GM12878 (cell line): ENCODE measurements at regions not wholly inside any gene's neighbourhood (a gene's known extent, or its start where the extent isn't known, plus 50 kb on each side); places are given as distances from the start of the nearest gene placed in this dataset.

ENCODE experiments used
- ATAC-seq: fragments of 200-7000 bp; cut with Tn5 transposase; 3 replicates; pipeline ENCODE4 v1.9.1; 2020; ENCODE audit warnings: mild to moderate bottlenecking, moderate library complexity
- BruUV-seq: library from RNA; stranded (reverse); fragments of 400-500 nt; replicated peaks from 2 replicates; lab custom pipeline; 2021; lab: Mats Ljungman, UMichigan
- CTCF ChIA-PET: fragments of 300-600 bp; sonication (Branson Sonifier 250); formaldehyde crosslinking; extraction: SDS; loops from one replicate; lab custom pipeline; 2021; ENCODE audit warnings: inconsistent platforms; lab: Yijun Ruan, JAX
- POLR2A ChIA-PET: fragments of 350-600 bp; formaldehyde crosslinking; extraction: SDS; loops from one replicate; lab custom pipeline; 2021; ENCODE audit warnings: inconsistent platforms; lab: Charles Lee
- RAD21 ChIA-PET: fragments of 300-600 bp; sonication (Branson Sonifier 250); formaldehyde crosslinking; loops from one replicate; lab custom pipeline; 2023; ENCODE audit warnings: antibody characterized with exemption; ENCODE audit not compliant: unreplicated experiment; lab: Charles Lee
- SMC1A ChIA-PET: fragments of 300-600 bp; sonication (Branson Sonifier 250); formaldehyde crosslinking; loops from one replicate; lab custom pipeline; 2023; ENCODE audit not compliant: unreplicated experiment, uncharacterized antibody; lab: Charles Lee
- DNase-seq: peaks from one replicate; pipeline ENCODE4 v3.0.0-alpha.2; 2011; ENCODE audit warnings: low read depth, low spot score
- FAIRE-seq: peaks from 3 replicates; lab custom pipeline; 2011; peaks lifted over from hg19 to GRCh38; lab: Jason Lieb, UNC
- H2AFZ ChIP-seq: 2 replicates; pipeline ENCODE4 v1.6.0; 2011; ENCODE audit warnings: low read depth, low read length, control low read depth; ENCODE audit not compliant: control insufficient read depth
- H3K27ac ChIP-seq: 2 replicates; pipeline ENCODE4 v1.5.1; 2011; ENCODE audit warnings: control low read depth; ENCODE audit not compliant: control insufficient read depth, insufficient read depth
- H3K27me3 ChIP-seq, 2 experiments: replicated peaks in 1 of 2; 2 replicates each; pipeline versions ENCODE4 v1.6.0 to v1.6.1; 2011; ENCODE audit warnings: low read length in 1 of 2; ENCODE audit not compliant: control insufficient read depth in 2 of 2, insufficient read depth in 2 of 2
- H3K36me3 ChIP-seq, 2 experiments: 2 replicates each; pipeline ENCODE4 v1.5.1; 2011; ENCODE audit warnings: low read length in 1 of 2; ENCODE audit not compliant: control insufficient read depth in 2 of 2, insufficient read depth in 2 of 2
- H3K4me1 ChIP-seq: 2 replicates; pipeline ENCODE4 v1.6.1; 2011; ENCODE audit warnings: mild to moderate bottlenecking, low read length, moderate library complexity, mixed read lengths; ENCODE audit not compliant: control insufficient read depth, insufficient read depth
- H3K4me2 ChIP-seq: 2 replicates; pipeline ENCODE4 v1.6.0; 2011; ENCODE audit warnings: control low read depth; ENCODE audit not compliant: control insufficient read depth, insufficient read depth
- H3K4me3 ChIP-seq: fragments of 200-600 bp; sonication (generic); 2 replicates; pipeline ENCODE4 v1.5.1; 2016
- H3K79me2 ChIP-seq: 2 replicates; pipeline ENCODE4 v1.6.0; 2011; ENCODE audit warnings: low read length; ENCODE audit not compliant: control insufficient read depth, insufficient read depth
- H3K9ac ChIP-seq: 2 replicates; pipeline ENCODE4 v1.8.0; 2011; ENCODE audit warnings: low read length, control low read depth, mixed read lengths; ENCODE audit not compliant: control insufficient read depth, insufficient read depth
- H3K9me3 ChIP-seq: replicated peaks from 3 replicates; pipeline ENCODE4 v1.5.1; 2011; ENCODE audit warnings: mild to moderate bottlenecking, low read length; ENCODE audit not compliant: control insufficient read depth, insufficient read depth
- H4K20me1 ChIP-seq: 2 replicates; pipeline ENCODE4 v1.6.0; 2011; ENCODE audit not compliant: control insufficient read depth, insufficient read depth
- CBX3 ChIP-seq: fragments of 200-600 bp; sonication (generic); IDR thresholded peaks from 2 replicates; pipeline ENCODE4 v1.6.1; 2016; ENCODE audit warnings: low read depth, borderline replicate concordance
- CHD4 ChIP-seq: fragments of 200-600 bp; sonication (generic); IDR thresholded peaks from 2 replicates; pipeline ENCODE4 v1.6.1; 2016; ENCODE audit warnings: mild to moderate bottlenecking
- CREB1 ChIP-seq: IDR thresholded peaks from 2 replicates; pipeline ENCODE4 v1.6.1; 2012; ENCODE audit warnings: low read depth, mild to moderate bottlenecking, inconsistent platforms
- E4F1 ChIP-seq: fragments of 450-650 bp; IDR thresholded peaks from 2 replicates; pipeline ENCODE4 v1.6.1; 2018; ENCODE audit warnings: borderline replicate concordance, mild to moderate bottlenecking; ENCODE audit not compliant: partially characterized antibody
- EED ChIP-seq: sonication (generic); IDR thresholded peaks from 2 replicates; pipeline ENCODE4 v1.6.1; 2016; ENCODE audit warnings: antibody characterized with exemption, low read depth
- ESRRA ChIP-seq: IDR thresholded peaks from 2 replicates; pipeline ENCODE4 v1.6.1; 2012; ENCODE audit warnings: mild to moderate bottlenecking, low read length, improper control_type of control experiment
- ETV6 ChIP-seq, 2 experiments: fragments of 450-650 bp in 1 of 2; IDR thresholded peaks in 1 of 2; conservative IDR thresholded peaks in 1 of 2; 2 replicates each; pipeline ENCODE4 v1.6.1; 2014; ENCODE audit warnings: antibody characterized with exemption in 1 of 2, borderline replicate concordance in 1 of 2, low read depth in 1 of 2, mild to moderate bottlenecking in 1 of 2, moderate library complexity in 1 of 2
- HSF1 ChIP-seq: fragments of 150-350 bp; IDR thresholded peaks from 2 replicates; pipeline ENCODE4 v1.6.1; 2014; ENCODE audit warnings: mild to moderate bottlenecking, low read depth, low read length
- IKZF1 ChIP-seq: fragments of 450-650 bp; conservative IDR thresholded peaks from 2 replicates; pipeline ENCODE4 v1.6.1; 2017; ENCODE audit warnings: antibody characterized with exemption, mild to moderate bottlenecking
- IRF3 ChIP-seq: fragments of 450-650 bp; IDR thresholded peaks from 2 replicates; pipeline ENCODE4 v1.6.1; 2014; ENCODE audit warnings: mild to moderate bottlenecking
- KLF5 ChIP-seq: fragments of 450-650 bp; IDR thresholded peaks from 2 replicates; pipeline ENCODE4 v1.6.1; 2014; ENCODE audit warnings: mild to moderate bottlenecking; ENCODE audit not compliant: partially characterized antibody
- MEF2B ChIP-seq: fragments of 450-650 bp; IDR thresholded peaks from 2 replicates; pipeline ENCODE4 v1.6.1; 2018; ENCODE audit warnings: mild to moderate bottlenecking, moderate library complexity; ENCODE audit not compliant: partially characterized antibody, poor library complexity, severe bottlenecking
- MYB ChIP-seq: fragments of 150-350 bp; IDR thresholded peaks from 2 replicates; pipeline ENCODE4 v1.6.1; 2014; ENCODE audit warnings: mild to moderate bottlenecking, low read depth, low read length, borderline replicate concordance
- RAD21 ChIP-seq: IDR thresholded peaks from 2 replicates; pipeline ENCODE4 v1.6.1; 2011; ENCODE audit warnings: mild to moderate bottlenecking, low read depth, low read length, moderate library complexity; ENCODE audit not compliant: insufficient read depth
- RAD51 ChIP-seq: fragments of 450-650 bp; IDR thresholded peaks from 2 replicates; pipeline ENCODE4 v1.6.1; 2016; ENCODE audit warnings: moderate library complexity, mild to moderate bottlenecking, inconsistent platforms
- SRF ChIP-seq, 2 experiments: IDR thresholded peaks; 2 replicates each; pipeline ENCODE4 v1.6.1; 2011; ENCODE audit warnings: low read depth in 2 of 2, low read length in 2 of 2, mild to moderate bottlenecking in 1 of 2, moderate library complexity in 1 of 2
- ZBTB33 ChIP-seq: fragments of 450-650 bp; IDR thresholded peaks from 2 replicates; pipeline ENCODE4 v1.6.1; 2017; ENCODE audit warnings: mild to moderate bottlenecking
- ZNF207 ChIP-seq: fragments of 450-650 bp; IDR thresholded peaks from 2 replicates; pipeline ENCODE4 v1.6.1; 2014; ENCODE audit warnings: antibody characterized with exemption, mild to moderate bottlenecking, borderline replicate concordance
- WGBS: methylation state at CpG from one replicate; pipeline ENCODE4 v1.1.6; 2016; ENCODE audit warnings: low lambda C conversion rate; ENCODE audit not compliant: insufficient replicate concordance, insufficient coverage; ENCODE audit errors: missing lambda C conversion rate; 5-methylcytosine and 5-hydroxymethylcytosine counted together
- in situ Hi-C: fragments of 300-500 bp; cut with MboI; formaldehyde crosslinking; loops from 9 replicates; pipeline ENCODE4 v1.14.3; 2018; ENCODE audit warnings: mixed read lengths
- intact Hi-C: fragments of 100-400 bp; cut with micrococcal nuclease; formaldehyde crosslinking; loops from one replicate; pipeline ENCODE4 v1.14.2; 2022; ENCODE audit not compliant: unreplicated experiment

GRCh38 chr9:87389936-87390335 is 107.7 kb upstream of the DAPK1 start:
- 53% methylated on average over 3 of the region's 3 CpGs for WGBS
- no peak overlapping the region for H3K4me2 ChIP-seq
- no peaks in the 10 kb centered on the region; the same call in 2 of the 3 replicates for H3K9me3 ChIP-seq
- no peaks in the 10 kb centered on the region for H3K27me3 ChIP-seq
- ChIA-PET CTCF (no interaction called here), POLR2A (no interaction called here), SMC1A (no interaction called here), RAD21 (no interaction called here)
- H3K4me1 ChIP-seq, result no peaks in the 10 kb centered on the region
- TF ChIP-seq MYB (no peak), CHD4 (no peak), ESRRA (no peak), E4F1 (no peak), ETV6 (conservative IDR thresholded peaks at IDR 0.05 in 1 of 2, IDR thresholded peaks at IDR 0.05 in 1 of 2; ENCODE audit: borderline replicate concordance in 1 of 2, low read depth in 1 of 2) (no peak), HSF1 (no peak), IKZF1 (no peak), CBX3 (no peak), ZBTB33 (no peak), SRF (IDR thresholded peaks at IDR 0.05; ENCODE audit: low read depth in 2 of 2, low read length in 2 of 2) (no peak), MEF2B (no peak), CREB1 (no peak), ZNF207 (no peak), IRF3 (no peak), RAD21 (no peak), RAD51 (no peak), KLF5 (no peak), EED (no peak)
- no peaks in the 10 kb centered on the region for H3K36me3 ChIP-seq
- no peak overlapping the region for H2AFZ ChIP-seq
- no peak for DNase-seq
- H3K4me3 ChIP-seq, result no peak overlapping the region
- in situ Hi-C loops, result no loop called here
- H3K27ac ChIP-seq, result no peak overlapping the region
- no peaks in the 10 kb centered on the region for H3K79me2 ChIP-seq
- no peak for ATAC-seq
- no peaks in the 10 kb centered on the region for H4K20me1 ChIP-seq
- BruUV-seq, result no TSS peak
- no peak for FAIRE-seq
- no peak overlapping the region for H3K9ac ChIP-seq
- intact Hi-C loops, result no loop called here
